ENCODE measurements at regions not wholly inside any gene's neighbourhood (a gene's known extent, or its start where the extent isn't known, plus 50 kb on each side); places are given as distances from the start of the nearest gene placed in this dataset.

DNA sequence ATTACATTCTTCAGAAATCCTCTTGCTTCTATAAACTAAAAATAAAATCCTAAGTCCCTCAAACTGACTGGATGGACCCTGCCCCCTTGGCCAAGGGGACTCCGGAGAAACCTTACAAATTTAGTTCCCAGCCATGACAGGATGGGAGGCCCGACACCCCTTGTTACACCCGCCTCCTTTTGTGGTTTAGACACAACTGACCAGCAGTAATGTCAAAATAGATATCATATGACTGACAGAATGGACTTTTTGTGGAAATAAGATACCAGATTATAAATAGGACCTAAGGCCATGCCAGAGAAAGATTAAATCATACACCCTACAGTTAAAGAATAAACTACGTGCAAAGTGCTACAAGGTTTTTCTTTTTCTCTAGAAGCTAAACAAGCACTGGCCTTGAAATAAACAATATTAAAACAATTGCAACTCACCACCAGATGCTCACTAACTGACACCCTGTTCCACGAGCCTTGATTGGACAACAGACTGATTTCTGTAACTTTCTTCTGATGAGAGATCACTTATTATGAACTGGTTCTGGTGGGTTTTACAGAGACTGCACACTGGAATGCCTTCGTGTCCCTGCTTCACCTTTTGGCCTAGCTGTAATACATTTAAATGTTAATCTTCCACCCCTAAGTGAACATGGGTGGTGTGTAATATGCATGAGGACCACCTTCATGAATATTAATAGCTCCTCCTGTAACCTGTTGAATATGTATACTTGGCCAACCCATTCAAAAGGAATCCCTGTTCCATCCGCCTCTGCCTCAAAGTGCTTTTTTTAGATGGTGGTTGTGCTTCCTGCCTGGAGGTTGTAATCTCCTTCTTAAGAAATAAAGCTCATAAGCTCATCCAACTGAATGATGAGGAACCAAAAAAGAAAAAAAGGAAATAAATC lies 99.6 kb downstream of the ODF2L start:
- no peak for DNase-seq (ENCODE audit: extremely low read depth, low read depth)
- H3K4me3 ChIP-seq (replicated peaks; ENCODE audit: low read depth, low read length), result no peak overlapping the region
- TF ChIP-seq, protein P1, sequence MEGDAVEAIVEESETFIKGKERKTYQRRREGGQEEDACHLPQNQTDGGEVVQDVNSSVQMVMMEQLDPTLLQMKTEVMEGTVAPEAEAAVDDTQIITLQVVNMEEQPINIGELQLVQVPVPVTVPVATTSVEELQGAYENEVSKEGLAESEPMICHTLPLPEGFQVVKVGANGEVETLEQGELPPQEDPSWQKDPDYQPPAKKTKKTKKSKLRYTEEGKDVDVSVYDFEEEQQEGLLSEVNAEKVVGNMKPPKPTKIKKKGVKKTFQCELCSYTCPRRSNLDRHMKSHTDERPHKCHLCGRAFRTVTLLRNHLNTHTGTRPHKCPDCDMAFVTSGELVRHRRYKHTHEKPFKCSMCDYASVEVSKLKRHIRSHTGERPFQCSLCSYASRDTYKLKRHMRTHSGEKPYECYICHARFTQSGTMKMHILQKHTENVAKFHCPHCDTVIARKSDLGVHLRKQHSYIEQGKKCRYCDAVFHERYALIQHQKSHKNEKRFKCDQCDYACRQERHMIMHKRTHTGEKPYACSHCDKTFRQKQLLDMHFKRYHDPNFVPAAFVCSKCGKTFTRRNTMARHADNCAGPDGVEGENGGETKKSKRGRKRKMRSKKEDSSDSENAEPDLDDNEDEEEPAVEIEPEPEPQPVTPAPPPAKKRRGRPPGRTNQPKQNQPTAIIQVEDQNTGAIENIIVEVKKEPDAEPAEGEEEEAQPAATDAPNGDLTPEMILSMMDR (IDR thresholded peaks at IDR 0.05; ENCODE audit: low read depth, low read length, missing control alignments), result no peak

DNA sequence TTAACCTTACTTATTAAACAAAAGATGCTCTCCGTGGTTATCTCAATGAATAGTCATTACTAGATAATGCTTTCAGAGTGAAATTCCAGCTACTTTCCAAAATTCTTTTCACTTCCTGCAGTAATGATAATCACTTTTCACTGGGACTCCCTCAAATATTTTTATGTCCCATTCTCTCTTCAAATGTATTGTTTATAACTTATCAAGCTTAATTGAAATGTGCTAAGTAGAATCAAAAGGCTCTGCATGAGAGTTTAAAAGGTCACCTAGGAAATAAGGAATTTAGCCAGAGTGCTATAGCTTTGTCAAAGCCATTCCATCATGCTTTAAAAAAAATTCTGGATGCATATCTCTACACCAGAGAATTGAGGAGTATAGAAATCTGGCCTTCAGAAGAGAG lies 106.4 kb downstream of the ODF2L start:
- H3K4me3 ChIP-seq (replicated peaks; ENCODE audit: low read depth, low read length), result no peak overlapping the region
- DNase-seq (ENCODE audit: extremely low read depth, low read depth), result no peak
- TF ChIP-seq, protein P1 (IDR thresholded peaks at IDR 0.05; ENCODE audit: low read depth, low read length, missing control alignments), result no peak

DNA sequence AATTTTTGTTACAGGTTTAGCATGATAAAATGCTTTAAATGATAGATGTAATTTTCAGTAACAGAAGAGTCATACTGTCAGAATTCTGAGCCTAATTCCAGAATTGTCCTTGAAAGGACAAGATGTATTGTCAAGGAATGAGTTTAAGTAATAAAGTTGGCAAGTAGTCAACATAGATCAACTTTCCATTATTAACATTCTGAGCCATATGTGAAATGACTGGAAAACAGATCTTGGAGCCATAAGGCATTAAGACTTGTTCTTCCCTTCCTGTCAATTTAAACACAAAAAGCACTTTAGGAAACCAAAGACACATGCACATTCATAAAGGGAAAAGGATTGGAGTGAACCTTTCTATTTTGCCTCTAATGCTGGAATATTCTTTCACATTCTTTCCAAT lies 107.0 kb downstream of the ODF2L start:
- no peak for DNase-seq (ENCODE audit: extremely low read depth, low read depth)
- TF ChIP-seq, protein P1 (IDR thresholded peaks at IDR 0.05; ENCODE audit: low read depth, low read length, missing control alignments), result no peak

DNA sequence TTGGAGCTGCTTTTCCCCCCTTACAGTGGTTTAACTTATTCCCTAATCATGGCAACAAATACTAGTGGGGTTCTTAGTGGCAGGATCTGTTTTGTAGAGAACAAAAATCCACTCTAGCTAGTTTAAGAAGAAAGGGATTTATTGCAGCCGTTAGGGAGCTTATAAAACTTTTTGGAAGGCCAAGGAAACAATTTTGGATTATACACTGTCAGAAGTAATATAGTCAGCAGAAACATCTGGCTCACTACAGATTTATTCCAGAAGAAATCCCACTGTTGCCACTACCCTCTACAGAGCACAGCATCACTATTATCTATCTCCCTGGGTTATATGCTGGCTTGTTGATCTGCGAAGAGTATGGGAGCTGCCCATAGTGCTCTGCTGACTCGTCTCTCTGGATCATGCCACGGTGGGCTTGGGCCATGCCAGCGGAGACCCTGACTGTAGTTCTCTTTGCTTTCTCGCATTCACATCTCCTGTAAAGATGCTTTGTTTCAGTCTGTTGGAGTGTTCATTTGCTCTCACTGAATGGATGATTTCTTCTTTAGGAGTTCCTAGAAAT lies 107.5 kb downstream of the ODF2L start:
- no peak overlapping the region for H3K4me3 ChIP-seq (replicated peaks; ENCODE audit: low read depth, low read length)
- no peak for DNase-seq (ENCODE audit: extremely low read depth, low read depth)
- TF ChIP-seq, protein P1 (IDR thresholded peaks at IDR 0.05; ENCODE audit: low read depth, low read length, missing control alignments), result no peak

More for the DNA sequence above, 107.0 kb downstream of the ODF2L start:
- H3K4me3 ChIP-seq (replicated peaks; ENCODE audit: low read depth, low read length), result no peak overlapping the region

DNA sequence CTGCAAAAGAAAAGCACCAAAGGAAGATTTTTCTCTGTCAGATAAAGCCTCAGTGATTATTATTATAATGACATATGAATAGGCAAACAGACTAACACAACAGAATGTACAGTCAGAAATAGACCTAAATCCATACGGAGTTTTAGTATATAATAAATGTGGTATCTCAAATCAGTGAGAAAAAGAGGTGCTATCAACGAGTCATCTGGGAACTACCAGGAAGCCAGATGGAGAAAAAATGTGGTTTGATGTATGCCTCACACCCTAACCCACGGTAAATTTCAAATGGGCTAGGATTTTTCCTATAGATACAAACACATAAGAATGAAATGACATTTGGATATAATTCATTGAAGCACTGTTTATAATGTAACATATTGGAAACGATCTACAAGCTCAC lies 110.3 kb downstream of the ODF2L start:
- DNase-seq (ENCODE audit: extremely low read depth, low read depth), result no peak
- H3K4me3 ChIP-seq (replicated peaks; ENCODE audit: low read depth, low read length), result no peak overlapping the region
- TF ChIP-seq, protein P1 (IDR thresholded peaks at IDR 0.05; ENCODE audit: low read depth, low read length, missing control alignments), result no peak

DNA sequence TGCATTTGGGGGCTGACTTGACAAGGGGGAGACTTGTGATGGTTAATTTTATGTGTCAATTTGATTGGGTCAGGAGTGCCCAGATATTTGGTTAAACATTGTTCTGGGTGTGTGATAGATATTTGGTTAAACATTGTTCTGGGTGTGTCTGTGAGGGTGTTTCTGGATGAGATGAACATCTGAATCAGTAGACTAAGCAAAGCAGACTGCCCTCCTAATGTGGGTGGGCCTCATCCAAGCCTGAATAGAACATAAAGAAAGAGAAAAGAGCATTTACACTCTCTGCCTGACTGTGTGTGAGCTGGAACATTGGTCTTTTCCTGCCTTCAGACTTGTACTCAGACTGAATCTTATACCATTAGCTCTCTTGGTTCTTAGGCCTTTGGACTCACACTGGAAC lies 113.5 kb downstream of the ODF2L start:
- no peak overlapping the region for H3K4me3 ChIP-seq (replicated peaks; ENCODE audit: low read depth, low read length)
- TF ChIP-seq, protein P1 (IDR thresholded peaks at IDR 0.05; ENCODE audit: low read depth, low read length, missing control alignments), result no peak
- no peak for DNase-seq (ENCODE audit: extremely low read depth, low read depth)

Data from HFF-Myc (cell line).